Tongue (tissue), 1 donor: ENCODE measurements at regions not wholly inside any gene's neighbourhood (a gene's known extent, or its start where the extent isn't known, plus 50 kb on each side); places are given as distances from the start of the nearest gene placed in this dataset.

Experiments used
- DNase-seq: peaks from one replicate; pipeline ENCODE4 v3.0.0-alpha.2; 2015

- DNase-seq = no peak
Observed at GRCh38 chr4:176508780-176509331, 189.1 kb downstream of the SPCS3 start.

DNA sequence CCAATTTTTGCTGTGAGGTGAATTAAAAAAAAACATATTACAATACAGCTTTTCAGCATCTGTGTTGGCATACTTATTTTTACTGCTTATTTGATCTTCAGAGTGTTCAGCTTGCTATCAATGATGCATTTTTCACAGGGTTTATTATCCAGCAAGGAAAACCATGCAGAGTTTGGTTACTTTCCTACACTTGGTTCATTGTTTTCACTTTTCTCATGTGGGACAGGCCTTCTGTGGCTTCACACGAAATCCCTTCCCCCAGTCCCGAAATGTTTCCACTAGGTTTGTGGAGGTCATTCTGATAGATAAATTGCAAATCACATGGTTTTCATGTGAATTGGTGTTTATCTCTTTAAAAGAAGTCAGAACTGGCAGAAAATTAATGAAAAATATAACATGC is 205.8 kb downstream of the SPCS3 start:
- DNase-seq = no peak

- no peak for DNase-seq
Observed at GRCh38 chr4:176526704-176527103, 206.9 kb downstream of the SPCS3 start.

DNA sequence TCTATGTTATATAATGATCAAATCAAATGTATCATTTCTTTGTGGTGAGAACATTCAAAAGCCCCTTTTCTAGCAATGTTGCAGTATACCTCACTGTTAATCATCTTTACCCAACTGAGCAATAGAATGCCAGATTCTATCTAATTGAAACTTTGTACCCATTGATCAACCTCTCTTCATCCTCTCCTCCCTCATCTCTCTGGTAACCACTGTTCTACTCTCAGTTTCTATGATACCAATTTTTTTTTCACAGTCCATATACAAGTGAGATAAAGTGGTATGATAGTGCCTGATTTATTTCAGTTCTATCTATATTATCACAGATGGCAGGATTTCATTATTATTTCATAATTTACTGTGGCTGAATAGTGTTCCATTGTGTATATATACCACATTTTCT is 209.8 kb downstream of the SPCS3 start:
- no peak for DNase-seq

- DNase-seq = no peak
Observed at GRCh38 chr4:176533159-176533558, 213.4 kb downstream of the SPCS3 start.

- DNase-seq = no peak
Observed at GRCh38 chr4:176534566-176534965, 214.8 kb downstream of the SPCS3 start.

DNA sequence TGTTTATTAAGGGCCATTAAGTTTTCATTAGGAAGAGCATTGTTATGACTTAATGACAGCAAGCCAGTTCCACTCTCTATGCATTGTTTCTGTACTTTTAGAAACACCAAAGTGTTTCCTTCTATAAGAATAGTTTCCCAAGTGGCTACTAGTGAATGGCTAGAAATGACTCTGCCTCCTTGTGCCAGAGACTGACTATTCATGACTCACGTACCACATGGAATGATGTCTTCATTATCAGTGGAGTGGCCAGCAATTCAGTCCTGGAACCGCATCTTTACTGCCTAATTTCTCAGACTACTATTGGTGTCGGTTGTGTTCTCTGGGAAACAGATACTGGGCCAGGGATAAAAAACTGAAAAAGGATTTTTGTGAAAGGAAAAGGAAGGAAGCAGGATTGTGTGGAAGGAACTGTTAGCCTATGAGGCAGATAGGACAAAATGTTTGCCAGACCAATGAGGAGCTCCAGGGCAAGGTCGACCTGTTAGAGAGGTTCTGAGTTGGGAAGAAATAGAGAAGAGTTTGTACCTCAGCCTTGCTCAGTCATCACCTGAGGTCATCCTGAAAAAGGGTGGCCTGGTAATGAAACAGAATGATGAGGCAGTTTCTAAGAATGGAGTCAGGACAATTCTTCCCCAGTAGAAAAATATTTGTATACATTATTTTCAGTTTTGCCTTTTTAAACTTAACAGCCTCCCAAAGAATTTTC is 218.6 kb downstream of the SPCS3 start:
- DNase-seq = no peak

DNA sequence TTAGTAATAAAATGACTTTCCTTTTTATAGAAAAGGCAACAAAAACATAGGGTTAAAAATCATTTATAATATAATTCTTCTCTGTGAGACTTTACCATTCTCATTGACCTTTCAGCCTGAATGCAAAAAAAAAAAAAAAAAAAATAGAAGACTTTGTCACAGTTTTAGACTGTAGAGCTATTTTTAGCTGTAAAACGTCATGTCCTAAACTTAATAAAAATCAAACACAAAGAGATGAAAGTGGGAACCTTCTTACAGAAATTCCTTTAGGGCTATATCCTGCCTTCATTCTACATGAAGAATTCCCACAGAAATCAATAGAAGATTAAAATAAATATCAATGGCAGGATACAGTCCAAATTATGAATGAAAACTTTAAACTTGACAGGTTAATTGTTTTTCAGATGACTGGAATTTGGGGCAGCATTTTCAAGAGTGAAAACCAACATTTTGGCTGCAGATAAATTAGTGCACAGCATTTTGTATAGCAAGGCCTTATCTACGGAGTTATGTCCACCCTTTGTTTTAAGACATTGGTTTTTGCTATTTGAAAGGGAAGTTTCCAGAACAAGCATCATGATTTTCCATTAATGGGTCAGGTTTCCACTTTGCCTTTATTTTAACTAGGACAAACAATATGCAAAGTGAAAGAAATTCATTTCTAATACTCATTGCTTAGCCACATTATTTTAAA is 219.5 kb downstream of the SPCS3 start:
- no peak for DNase-seq

- no peak for DNase-seq
Observed at GRCh38 chr4:176539785-176540175, 220.0 kb downstream of the SPCS3 start.

DNA sequence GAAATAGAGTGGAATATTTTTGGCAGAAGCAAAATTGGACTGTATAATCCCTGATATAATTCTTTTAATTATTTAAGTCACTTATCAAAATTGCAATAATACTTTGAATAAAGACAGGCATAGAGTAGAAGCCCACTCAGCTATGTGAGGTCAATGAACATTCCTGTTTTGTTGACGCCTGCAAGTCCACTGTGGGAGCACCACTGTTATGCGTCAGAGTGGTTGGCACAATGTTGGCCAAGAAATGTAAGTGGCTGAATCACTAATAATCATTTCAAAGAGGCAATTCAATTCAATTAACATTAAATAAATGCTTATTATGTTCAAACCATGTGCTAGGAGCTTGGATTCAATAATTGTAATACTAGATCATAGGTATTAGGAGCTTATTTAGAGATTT is 221.0 kb downstream of the SPCS3 start:
- no peak for DNase-seq

DNA sequence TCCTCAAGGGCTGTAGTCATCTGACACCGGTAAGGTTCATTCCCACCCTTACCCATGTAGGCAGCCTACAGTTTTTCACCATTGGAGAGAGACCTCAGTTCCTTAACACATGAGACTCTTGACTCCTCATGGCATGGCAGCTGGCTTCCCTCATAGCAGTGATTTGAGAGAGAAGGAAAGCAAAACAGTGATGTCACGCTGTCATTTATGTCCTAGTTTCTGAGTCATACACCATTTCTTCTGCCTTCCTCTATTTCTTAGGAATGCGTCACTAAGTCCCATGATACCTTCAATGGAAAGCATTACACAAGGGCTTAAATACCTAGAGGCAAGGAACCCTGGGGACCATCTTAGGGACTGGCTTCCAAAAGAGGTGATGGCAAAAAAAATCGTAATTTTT is 226.1 kb downstream of the SPCS3 start:
- no peak for DNase-seq

- DNase-seq = peak; percentile 4
Observed at GRCh38 chr4:176546975-176547374, 227.2 kb downstream of the SPCS3 start.

- DNase-seq = no peak
Observed at GRCh38 chr4:176548571-176548970, 228.8 kb downstream of the SPCS3 start.

DNA sequence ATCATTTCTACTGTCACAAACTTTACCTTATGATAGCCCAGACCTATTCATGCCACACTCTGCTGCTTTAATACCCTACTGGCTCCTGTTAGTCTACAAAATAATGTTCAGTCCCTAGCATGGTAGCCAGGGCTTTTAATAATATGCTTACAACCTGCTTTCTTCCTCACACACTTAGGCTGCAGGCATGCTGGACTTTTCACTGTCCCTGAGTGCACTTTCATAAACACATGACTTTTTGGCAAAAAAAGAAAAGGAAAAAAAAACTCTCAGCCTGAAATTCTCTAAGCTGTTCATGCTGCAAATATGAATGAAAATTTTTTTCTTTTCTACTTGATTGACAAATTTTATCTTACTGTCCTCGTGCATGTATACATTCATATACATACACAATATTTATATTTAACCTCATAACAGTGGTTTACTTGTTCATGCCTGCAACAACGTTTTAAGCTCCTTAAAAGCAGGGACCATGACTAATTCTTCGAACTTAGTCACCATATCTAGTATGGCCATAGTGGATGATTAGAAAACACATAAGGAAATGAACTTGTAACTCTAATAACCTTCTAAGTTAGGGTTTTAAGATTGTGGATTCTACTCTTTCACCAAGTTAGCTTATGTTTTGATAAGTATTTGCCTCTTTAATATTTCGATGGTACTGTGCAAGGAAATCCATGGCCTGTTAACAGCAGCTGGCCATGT is 229.5 kb downstream of the SPCS3 start:
- no peak for DNase-seq

DNA sequence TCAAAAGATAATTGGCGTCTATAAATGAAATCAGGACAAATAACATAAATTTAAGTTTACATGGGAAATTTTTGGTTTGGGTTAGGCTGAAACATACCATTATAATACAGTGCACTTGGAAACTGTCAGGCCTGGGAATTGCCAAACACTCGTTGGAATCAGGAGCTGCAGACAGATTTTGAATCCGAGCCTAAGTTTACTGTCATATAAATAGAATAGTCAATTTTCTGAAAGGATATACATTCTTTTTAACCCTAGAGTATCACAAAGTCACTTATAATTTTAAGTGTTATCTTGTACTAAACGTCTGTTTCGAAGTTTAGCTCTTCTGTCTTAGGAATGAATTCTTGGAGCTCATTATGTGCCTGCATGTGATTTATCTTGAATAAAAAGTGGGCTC is 234.1 kb downstream of the VEGFC start:
- DNase-seq = no peak

DNA sequence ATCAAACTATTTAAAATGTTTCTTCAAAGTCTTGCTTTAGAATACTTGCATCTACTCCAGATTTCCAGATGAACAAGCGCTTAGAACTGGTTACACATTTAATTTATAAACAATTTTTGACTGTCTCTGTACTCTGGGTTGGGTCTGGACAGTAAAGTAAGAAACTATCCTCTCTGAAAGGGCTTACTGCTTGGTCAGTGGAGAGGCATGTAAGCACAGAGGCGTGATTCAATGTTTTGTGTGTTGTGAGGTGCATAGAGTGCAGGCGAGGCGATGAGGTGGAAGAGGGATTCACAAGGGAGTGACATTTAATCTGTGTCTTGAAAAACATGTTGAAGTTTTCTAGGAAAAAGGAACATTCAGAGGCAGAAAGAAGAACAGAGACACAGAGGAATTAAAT is 231.4 kb downstream of the VEGFC start:
- no peak for DNase-seq

DNA sequence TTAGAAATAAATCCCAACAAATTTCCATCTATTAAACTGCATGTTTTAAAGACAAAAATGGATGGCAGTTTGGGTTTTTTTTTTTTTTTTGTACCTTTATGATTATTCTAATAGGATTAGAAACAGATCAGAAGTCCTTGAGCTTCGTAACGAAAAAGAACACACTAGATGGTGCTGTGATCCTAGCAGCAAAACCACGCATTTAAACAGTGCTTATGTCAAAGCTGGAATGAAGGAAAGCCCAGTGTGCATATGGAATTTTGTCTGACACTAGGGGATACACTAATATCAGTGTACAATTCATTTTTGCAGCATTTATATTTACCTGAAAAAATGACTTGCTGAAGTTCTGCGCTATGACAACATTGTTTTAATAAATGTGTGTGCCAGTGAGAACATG is 229.1 kb downstream of the VEGFC start:
- peak; percentile 62 for DNase-seq

DNA sequence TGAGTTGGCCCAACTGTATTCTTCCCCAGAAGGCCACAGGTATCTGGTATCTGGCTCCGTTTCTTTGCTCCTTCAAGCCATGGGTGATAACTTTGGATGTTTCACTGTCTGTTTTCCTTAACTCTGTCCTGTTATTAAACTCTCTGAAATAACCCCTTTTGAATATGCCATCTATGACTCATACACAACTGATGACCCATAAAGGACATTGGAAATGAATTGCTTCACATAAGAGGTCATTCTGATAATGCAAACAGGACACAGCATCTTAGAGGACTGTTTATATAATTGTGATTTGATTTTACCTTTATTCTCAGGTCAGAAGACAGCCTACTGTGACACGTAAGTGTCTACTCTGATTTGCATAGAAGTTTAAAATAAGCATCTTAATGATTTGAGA is 227.7 kb downstream of the VEGFC start:
- no peak for DNase-seq

GRCh38 chr4:176566769-176567168 is 226.0 kb downstream of the VEGFC start:
- DNase-seq = no peak

DNA sequence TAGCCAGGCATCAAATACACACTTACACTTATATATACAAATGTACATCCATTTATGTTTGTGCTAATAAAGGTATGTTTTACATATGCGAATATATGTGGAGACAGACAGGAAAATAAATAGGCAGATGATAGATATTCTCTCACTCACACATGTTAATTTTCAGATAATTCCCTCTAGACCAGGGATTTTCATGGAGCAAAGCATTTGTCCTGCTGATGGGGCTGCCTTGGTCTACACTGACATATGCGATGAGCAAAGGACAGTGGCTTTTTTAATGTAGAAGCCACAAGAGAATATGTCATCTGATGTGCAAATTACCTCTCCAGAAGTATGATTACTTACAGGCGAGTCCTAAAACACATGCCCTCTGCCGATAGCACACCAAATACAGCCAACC is 224.5 kb downstream of the VEGFC start:
- no peak for DNase-seq

DNA sequence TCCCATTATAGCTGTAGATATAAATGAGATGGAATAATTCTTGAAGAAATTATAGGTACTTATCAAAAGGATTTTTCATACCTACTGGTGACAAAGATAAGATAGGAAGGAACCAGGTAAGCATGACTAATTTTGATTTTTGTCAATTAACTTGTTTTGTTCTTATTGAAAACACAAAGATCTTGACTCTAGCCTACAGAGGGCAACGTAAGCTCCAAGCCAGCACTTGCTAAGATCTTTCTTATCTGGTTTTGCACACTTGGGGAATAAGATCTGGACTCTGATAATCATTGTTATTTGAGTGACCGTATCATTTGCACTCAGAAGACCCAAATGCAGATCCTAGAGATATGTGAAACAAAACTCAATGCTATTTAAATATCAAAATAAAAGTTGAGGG is 223.4 kb downstream of the VEGFC start:
- DNase-seq = no peak

DNA sequence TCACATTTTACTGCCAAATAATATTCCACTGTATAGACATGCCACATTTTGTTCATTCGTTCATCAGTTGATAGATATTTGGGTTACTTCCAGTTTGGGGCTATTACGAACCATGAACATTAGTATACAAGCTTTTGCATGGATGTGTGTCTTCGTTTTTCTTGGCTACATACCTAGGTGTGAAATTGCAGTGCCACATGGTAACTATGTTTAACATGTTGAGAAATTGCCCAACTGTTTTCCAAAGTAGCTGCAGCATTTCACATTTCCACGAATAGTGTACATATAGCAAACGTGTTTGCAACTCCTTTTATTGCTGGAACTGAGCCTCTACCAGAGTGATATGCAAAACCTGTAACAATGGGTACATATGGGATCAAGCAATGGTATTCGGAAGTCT is 221.5 kb downstream of the VEGFC start:
- DNase-seq = no peak

DNA sequence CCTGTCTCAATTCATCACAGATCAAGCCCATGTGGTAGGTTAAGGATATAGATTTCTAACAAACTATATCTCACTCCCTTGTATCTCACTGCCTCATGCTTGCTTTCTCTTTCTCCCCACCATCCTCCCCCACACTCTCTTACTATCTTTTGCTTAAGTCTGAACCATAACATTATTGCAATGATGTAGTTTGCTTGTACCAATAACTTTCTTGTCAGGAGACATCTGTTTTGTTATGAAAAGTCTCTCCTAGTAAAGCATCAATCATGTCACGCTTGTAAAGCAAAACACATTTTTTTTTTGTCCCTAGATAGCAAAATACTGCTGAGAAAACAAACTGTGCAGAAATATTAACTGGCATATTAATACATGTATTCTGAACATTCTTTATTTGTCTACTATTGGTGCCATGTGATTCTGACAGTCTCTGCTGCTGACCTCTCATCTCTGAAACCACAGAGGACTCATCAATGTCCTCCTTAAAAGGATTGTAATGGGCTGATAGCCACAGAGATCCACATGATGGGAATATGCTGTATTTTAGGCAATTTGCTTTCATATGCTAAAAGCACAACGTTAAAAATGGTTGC is 217.5 kb downstream of the VEGFC start:
- no peak for DNase-seq
